ENCODE measurements at regions not wholly inside any gene's neighbourhood (a gene's known extent, or its start where the extent isn't known, plus 50 kb on each side); places are given as distances from the start of the nearest gene placed in this dataset.

DNA sequence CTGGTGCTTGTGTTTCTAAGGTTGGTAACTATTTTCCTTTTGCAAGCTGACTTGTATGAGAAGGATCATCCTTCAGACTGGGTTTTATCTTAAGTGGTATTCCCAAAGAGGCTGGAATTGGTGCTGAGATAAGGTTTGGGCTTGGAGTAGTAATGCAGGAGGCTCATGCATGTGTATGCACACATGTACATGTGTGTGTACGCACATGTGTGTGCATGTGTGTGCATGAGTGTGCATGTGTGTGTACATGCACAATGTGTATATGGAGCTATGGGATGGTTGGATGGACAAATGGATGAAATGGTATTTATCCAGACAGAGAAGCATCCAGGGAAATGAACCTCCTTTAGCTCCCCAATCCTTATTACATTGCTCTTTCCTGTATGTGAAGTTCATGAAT, 142.6 kb downstream of the CARTPT start:
- Mint-ChIP-seq H3K9me3 (ENCODE audit: low read depth, unreplicated experiment) (no peaks in the 10 kb centered on the region), H3K36me3 (ENCODE audit: insufficient read depth, unreplicated experiment) (no peaks in the 10 kb centered on the region), H3K4me3 (ENCODE audit: low read depth, unreplicated experiment) (no peak overlapping the region), H3K27ac (ENCODE audit: unreplicated experiment) (no peak overlapping the region), H3K4me1 (ENCODE audit: low read depth, unreplicated experiment) (no peaks in the 10 kb centered on the region), H3K27me3 (ENCODE audit: unreplicated experiment) (peaks cover 25% of the 10 kb centered on the region)
- no TSS peak for BruUV-seq (replicated peaks)
- CTCF ChIA-PET: no interaction called here
- TF ChIP-seq, protein P1, sequence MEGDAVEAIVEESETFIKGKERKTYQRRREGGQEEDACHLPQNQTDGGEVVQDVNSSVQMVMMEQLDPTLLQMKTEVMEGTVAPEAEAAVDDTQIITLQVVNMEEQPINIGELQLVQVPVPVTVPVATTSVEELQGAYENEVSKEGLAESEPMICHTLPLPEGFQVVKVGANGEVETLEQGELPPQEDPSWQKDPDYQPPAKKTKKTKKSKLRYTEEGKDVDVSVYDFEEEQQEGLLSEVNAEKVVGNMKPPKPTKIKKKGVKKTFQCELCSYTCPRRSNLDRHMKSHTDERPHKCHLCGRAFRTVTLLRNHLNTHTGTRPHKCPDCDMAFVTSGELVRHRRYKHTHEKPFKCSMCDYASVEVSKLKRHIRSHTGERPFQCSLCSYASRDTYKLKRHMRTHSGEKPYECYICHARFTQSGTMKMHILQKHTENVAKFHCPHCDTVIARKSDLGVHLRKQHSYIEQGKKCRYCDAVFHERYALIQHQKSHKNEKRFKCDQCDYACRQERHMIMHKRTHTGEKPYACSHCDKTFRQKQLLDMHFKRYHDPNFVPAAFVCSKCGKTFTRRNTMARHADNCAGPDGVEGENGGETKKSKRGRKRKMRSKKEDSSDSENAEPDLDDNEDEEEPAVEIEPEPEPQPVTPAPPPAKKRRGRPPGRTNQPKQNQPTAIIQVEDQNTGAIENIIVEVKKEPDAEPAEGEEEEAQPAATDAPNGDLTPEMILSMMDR (IDR thresholded peaks at IDR 0.05; ENCODE audit: unreplicated experiment): no peak
- DNase-seq: no peak
- intact Hi-C loops (cut with micrococcal nuclease; ENCODE audit: unreplicated experiment): no loop called here

DNA sequence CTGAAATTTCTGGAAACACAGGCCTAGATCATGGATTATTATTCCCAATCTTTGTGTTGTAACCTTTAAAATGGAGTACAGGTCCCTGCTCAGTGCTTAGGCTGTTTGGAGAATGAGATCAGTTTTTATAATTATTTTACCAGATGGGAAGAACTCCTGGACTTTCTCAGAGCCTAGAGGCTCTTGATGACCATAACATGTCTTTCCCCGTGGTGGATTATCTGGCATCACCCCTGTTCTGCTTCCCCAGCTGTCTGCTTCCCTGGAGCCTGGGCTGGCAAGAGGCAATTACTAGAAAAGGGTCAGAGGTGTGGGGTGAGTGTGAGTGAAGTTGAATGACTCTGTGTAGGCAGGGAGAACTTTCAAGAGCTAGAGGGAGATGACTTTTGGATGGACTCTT, 143.0 kb downstream of the CARTPT start:
- H3K27ac Mint-ChIP-seq (ENCODE audit: unreplicated experiment): no peak overlapping the region
- TF ChIP-seq, protein P1 (IDR thresholded peaks at IDR 0.05; ENCODE audit: unreplicated experiment): no peak
- CTCF ChIA-PET: no interaction called here
- no peak overlapping the region for H3K4me3 Mint-ChIP-seq (ENCODE audit: low read depth, unreplicated experiment)
- H3K27me3 Mint-ChIP-seq (ENCODE audit: unreplicated experiment): peaks cover 25% of the 10 kb centered on the region
- DNase-seq: no peak
- BruUV-seq (replicated peaks): no TSS peak
- H3K4me1 Mint-ChIP-seq (ENCODE audit: low read depth, unreplicated experiment): no peaks in the 10 kb centered on the region
- H3K36me3 Mint-ChIP-seq (ENCODE audit: insufficient read depth, unreplicated experiment): no peaks in the 10 kb centered on the region
- intact Hi-C loops (cut with micrococcal nuclease; ENCODE audit: unreplicated experiment): no loop called here
- H3K9me3 Mint-ChIP-seq (ENCODE audit: low read depth, unreplicated experiment): no peaks in the 10 kb centered on the region

- peaks cover 25% of the 10 kb centered on the region for H3K27me3 Mint-ChIP-seq (ENCODE audit: unreplicated experiment)
- H3K4me1 Mint-ChIP-seq (ENCODE audit: low read depth, unreplicated experiment): no peaks in the 10 kb centered on the region
- TF ChIP-seq, protein P1 (IDR thresholded peaks at IDR 0.05; ENCODE audit: unreplicated experiment): no peak
- no peak for DNase-seq
- no peaks in the 10 kb centered on the region for H3K9me3 Mint-ChIP-seq (ENCODE audit: low read depth, unreplicated experiment)
- CTCF ChIA-PET: no interaction called here
- no peaks in the 10 kb centered on the region for H3K36me3 Mint-ChIP-seq (ENCODE audit: insufficient read depth, unreplicated experiment)
- no TSS peak for BruUV-seq (replicated peaks)
- intact Hi-C loops (cut with micrococcal nuclease; ENCODE audit: unreplicated experiment): no loop called here
- H3K27ac Mint-ChIP-seq (ENCODE audit: unreplicated experiment): no peak overlapping the region
- H3K4me3 Mint-ChIP-seq (ENCODE audit: low read depth, unreplicated experiment): no peak overlapping the region
These were observed 143.5 kb downstream of the CARTPT start for GRCh38 chr5:71862507-71863060.

DNA sequence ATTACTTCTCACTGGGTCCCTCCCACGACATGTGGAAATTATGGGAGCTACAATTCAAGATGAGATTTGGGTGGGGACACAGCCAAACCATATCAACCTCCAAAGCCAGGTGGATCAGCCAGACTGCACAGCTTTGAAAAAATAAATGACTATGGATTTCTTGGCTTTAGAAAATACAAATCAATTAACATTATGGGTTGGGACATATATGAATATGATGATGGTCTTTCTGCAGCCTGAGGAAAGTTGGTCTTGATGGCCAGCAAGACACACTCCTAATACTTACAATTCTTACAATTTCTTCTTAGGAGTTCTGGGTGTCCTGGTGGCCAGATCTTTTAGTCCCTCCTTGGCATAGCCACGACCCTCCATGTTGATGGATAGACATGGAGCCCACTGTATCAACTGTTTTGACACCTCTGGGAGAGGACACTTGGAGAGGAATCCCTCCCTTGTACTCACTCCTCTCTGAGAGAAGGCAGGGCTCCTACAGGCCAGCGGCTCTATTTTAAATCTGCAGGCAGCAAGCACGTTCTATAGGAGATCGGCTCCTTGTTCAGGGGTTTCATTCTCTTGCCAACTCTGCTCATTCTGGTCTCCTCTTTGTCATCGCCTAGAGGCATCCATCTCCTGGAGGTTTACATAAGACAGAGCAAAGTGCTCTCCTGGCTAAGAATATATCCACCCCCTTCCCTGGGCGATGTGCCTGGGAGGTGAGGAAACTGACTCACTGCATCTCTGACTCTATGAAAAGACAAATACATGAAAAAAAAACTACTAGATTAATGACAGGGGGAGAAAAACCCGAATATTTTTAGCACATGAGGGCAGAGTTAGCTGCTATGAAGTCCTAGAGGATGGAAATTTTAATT, 145.9 kb downstream of the CARTPT start:
- Mint-ChIP-seq H3K27ac (ENCODE audit: unreplicated experiment) (no peak overlapping the region), H3K36me3 (ENCODE audit: insufficient read depth, unreplicated experiment) (no peaks in the 10 kb centered on the region), H3K27me3 (ENCODE audit: unreplicated experiment) (peaks cover 25% of the 10 kb centered on the region), H3K4me1 (ENCODE audit: low read depth, unreplicated experiment) (no peaks in the 10 kb centered on the region), H3K9me3 (ENCODE audit: low read depth, unreplicated experiment) (no peaks in the 10 kb centered on the region), H3K4me3 (ENCODE audit: low read depth, unreplicated experiment) (no peak overlapping the region)
- no TSS peak for BruUV-seq (replicated peaks)
- CTCF ChIA-PET: no interaction called here
- DNase-seq: no peak
- TF ChIP-seq, protein P1 (IDR thresholded peaks at IDR 0.05; ENCODE audit: unreplicated experiment): no peak
- intact Hi-C loops (cut with micrococcal nuclease; ENCODE audit: unreplicated experiment): no loop called here
